HEK293 (cell line): ENCODE measurements at regions not wholly inside any gene's neighbourhood (a gene's known extent, or its start where the extent isn't known, plus 50 kb on each side); places are given as distances from the start of the nearest gene placed in this dataset.

Experiments used
- CTCF ChIA-PET: fragments of 350-600 bp; formaldehyde crosslinking; extraction: SDS; loops from one replicate; lab custom pipeline; 2021; ENCODE audit warnings: antibody characterized with exemption; lab: Yijun Ruan, JAX
- POLR2A ChIA-PET: fragments of 300-600 bp; formaldehyde crosslinking; extraction: SDS; loops from one replicate; lab custom pipeline; 2020; ENCODE audit warnings: antibody characterized with exemption, inconsistent platforms; lab: Yijun Ruan, JAX
- H3K27ac ChIP-seq: fragments of 200-500 bp; sonication (Bioruptor generic); 2 replicates; pipeline ENCODE4 v1.5.1; 2014; ENCODE audit warnings: low read depth, low read length, control low read depth, inconsistent platforms; ENCODE audit errors: extremely low read depth
- H3K36me3 ChIP-seq, 2 experiments: fragments of 200-500 bp in 1 of 2; sonication (Bioruptor generic) in 1 of 2; 1 replicate in 1 of 2; 2 replicates in 1 of 2; pipeline ENCODE4 v1.5.1; 2014 to 2017; ENCODE audit warnings: inconsistent platforms in 2 of 2, low read length in 2 of 2; ENCODE audit not compliant: control insufficient read depth in 2 of 2, insufficient read depth in 1 of 2
- H3K4me1 ChIP-seq: fragments of 200-500 bp; sonication (Bioruptor generic); 2 replicates; pipeline ENCODE4 v1.5.1; 2014; ENCODE audit warnings: mild to moderate bottlenecking, low read length, inconsistent platforms; ENCODE audit not compliant: control insufficient read depth, insufficient read depth
- H3K4me3 ChIP-seq: 2 replicates; pipeline ENCODE4 v1.5.1; 2011; ENCODE audit warnings: low read depth, mild to moderate bottlenecking, control low read depth, low read length, moderate library complexity
- H3K9me3 ChIP-seq: fragments of 200-500 bp; sonication (Bioruptor generic); 2 replicates; pipeline ENCODE4 v1.5.1; 2014; ENCODE audit warnings: low read depth, low read length, inconsistent platforms; ENCODE audit not compliant: control insufficient read depth, insufficient read depth
- GLI4 ChIP-seq: fragments of 450-650 bp; formaldehyde crosslinking; IDR thresholded peaks from 2 replicates; pipeline ENCODE4 v1.5.1; 2016; ENCODE audit warnings: missing biosample characterization, missing genetic modification characterization
- ZFP3 ChIP-seq: fragments of 450-650 bp; formaldehyde crosslinking; IDR thresholded peaks from 2 replicates; pipeline ENCODE4 v1.5.1; 2016; ENCODE audit warnings: low read depth, missing biosample characterization, missing genetic modification characterization
- ZFP69B ChIP-seq: fragments of 450-650 bp; formaldehyde crosslinking; IDR thresholded peaks from 2 replicates; pipeline ENCODE4 v1.5.1; 2016; ENCODE audit warnings: missing biosample characterization, missing genetic modification characterization
- ZIC2 ChIP-seq: fragments of 450-650 bp; formaldehyde crosslinking; IDR thresholded peaks from 2 replicates; pipeline ENCODE4 v1.5.1; 2016; ENCODE audit warnings: missing biosample characterization, missing genetic modification characterization
- ZNF132 ChIP-seq: fragments of 450-650 bp; formaldehyde crosslinking; IDR thresholded peaks from 2 replicates; pipeline ENCODE4 v1.5.1; 2017; ENCODE audit warnings: missing biosample characterization, missing genetic modification characterization, borderline replicate concordance
- ZNF155 ChIP-seq: fragments of 450-650 bp; formaldehyde crosslinking; IDR thresholded peaks from 2 replicates; pipeline ENCODE4 v1.5.1; 2016; ENCODE audit warnings: missing biosample characterization, missing genetic modification characterization
- ZNF157 ChIP-seq: fragments of 450-650 bp; formaldehyde crosslinking; IDR thresholded peaks from 2 replicates; pipeline ENCODE4 v1.5.1; 2016; ENCODE audit warnings: missing biosample characterization, missing genetic modification characterization
- ZNF175 ChIP-seq: fragments of 450-650 bp; formaldehyde crosslinking; IDR thresholded peaks from 2 replicates; pipeline ENCODE4 v1.5.1; 2016; ENCODE audit warnings: missing biosample characterization, missing genetic modification characterization
- ZNF335 ChIP-seq: fragments of 450-650 bp; formaldehyde crosslinking; conservative IDR thresholded peaks from 2 replicates; pipeline ENCODE4 v1.5.1; 2016; ENCODE audit warnings: missing biosample characterization, missing genetic modification characterization
- ZNF433 ChIP-seq: fragments of 450-650 bp; formaldehyde crosslinking; IDR thresholded peaks from 2 replicates; pipeline ENCODE4 v1.5.1; 2016; ENCODE audit warnings: missing biosample characterization, missing genetic modification characterization, low read depth
- ZNF48 ChIP-seq: fragments of 450-650 bp; formaldehyde crosslinking; IDR thresholded peaks from 2 replicates; pipeline ENCODE4 v1.5.1; 2016; ENCODE audit warnings: missing biosample characterization, missing genetic modification characterization
- ZNF529 ChIP-seq: fragments of 450-650 bp; formaldehyde crosslinking; IDR thresholded peaks from 2 replicates; pipeline ENCODE4 v1.5.1; 2017; ENCODE audit warnings: missing genetic modification characterization, missing biosample characterization; ENCODE audit not compliant: insufficient replicate concordance
- ZNF530 ChIP-seq: fragments of 450-650 bp; formaldehyde crosslinking; IDR thresholded peaks from 2 replicates; pipeline ENCODE4 v1.5.1; 2016; ENCODE audit warnings: low read depth, missing biosample characterization, missing genetic modification characterization
- ZNF660 ChIP-seq: fragments of 450-650 bp; IDR thresholded peaks from 2 replicates; pipeline ENCODE4 v1.5.1; 2018; ENCODE audit warnings: missing biosample characterization, mild to moderate bottlenecking, missing genetic modification characterization
- ZNF837 ChIP-seq: fragments of 450-650 bp; formaldehyde crosslinking; IDR thresholded peaks from 2 replicates; pipeline ENCODE4 v1.5.1; 2016; ENCODE audit warnings: missing biosample characterization, missing genetic modification characterization
- TF ChIP-seq, protein P1 (sequence below): fragments of 450-650 bp; formaldehyde crosslinking; IDR thresholded peaks from 2 replicates; pipeline ENCODE4 v1.5.1; 2016; ENCODE audit warnings: missing biosample characterization, missing genetic modification characterization
- TF ChIP-seq, protein P2 (sequence below): fragments of 450-650 bp; formaldehyde crosslinking; IDR thresholded peaks from 2 replicates; pipeline ENCODE4 v1.5.1; 2016; ENCODE audit warnings: missing biosample characterization, missing genetic modification characterization
- TF ChIP-seq, protein P3 (sequence below): fragments of 450-650 bp; formaldehyde crosslinking; IDR thresholded peaks from 2 replicates; pipeline ENCODE4 v1.5.1; 2016; ENCODE audit warnings: missing biosample characterization, missing genetic modification characterization
- TF ChIP-seq, protein P4 (sequence below): fragments of 450-650 bp; formaldehyde crosslinking; IDR thresholded peaks from 2 replicates; pipeline ENCODE4 v1.5.1; 2016; ENCODE audit warnings: missing biosample characterization, missing genetic modification characterization, low read depth

DNA sequence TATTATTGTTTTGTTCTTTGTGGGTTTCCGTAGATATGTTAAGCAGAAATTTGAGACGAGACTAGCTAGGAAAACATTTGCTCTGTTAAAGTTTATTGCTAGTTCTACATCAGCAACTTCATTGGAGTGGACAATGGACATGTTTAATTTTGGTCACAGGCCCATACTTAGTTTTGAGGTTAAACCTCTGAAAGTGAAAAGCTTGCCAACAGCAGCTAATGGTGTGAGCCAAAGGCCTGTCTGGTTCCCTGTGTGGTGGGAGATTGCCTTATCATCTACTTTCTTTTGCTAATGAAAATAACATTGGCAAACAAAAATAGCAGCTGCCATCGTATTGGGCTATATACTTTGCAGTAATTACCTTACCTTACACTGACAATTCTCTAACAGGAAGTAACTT, 388.4 kb upstream of the FZD8 start:
- POLR2A ChIA-PET: no interaction called here
- H3K4me1 ChIP-seq: no peaks in the 10 kb centered on the region
- TF ChIP-seq, protein P1, sequence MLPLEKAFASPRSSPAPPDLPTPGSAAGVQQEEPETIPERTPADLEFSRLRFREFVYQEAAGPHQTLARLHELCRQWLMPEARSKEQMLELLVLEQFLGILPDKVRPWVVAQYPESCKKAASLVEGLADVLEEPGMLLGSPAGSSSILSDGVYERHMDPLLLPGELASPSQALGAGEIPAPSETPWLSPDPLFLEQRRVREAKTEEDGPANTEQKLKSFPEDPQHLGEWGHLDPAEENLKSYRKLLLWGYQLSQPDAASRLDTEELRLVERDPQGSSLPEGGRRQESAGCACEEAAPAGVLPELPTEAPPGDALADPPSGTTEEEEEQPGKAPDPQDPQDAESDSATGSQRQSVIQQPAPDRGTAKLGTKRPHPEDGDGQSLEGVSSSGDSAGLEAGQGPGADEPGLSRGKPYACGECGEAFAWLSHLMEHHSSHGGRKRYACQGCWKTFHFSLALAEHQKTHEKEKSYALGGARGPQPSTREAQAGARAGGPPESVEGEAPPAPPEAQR: no peak
- no peak for TF ChIP-seq GLI4 (tag by site-specific recombination)
- TF ChIP-seq, protein P2, sequence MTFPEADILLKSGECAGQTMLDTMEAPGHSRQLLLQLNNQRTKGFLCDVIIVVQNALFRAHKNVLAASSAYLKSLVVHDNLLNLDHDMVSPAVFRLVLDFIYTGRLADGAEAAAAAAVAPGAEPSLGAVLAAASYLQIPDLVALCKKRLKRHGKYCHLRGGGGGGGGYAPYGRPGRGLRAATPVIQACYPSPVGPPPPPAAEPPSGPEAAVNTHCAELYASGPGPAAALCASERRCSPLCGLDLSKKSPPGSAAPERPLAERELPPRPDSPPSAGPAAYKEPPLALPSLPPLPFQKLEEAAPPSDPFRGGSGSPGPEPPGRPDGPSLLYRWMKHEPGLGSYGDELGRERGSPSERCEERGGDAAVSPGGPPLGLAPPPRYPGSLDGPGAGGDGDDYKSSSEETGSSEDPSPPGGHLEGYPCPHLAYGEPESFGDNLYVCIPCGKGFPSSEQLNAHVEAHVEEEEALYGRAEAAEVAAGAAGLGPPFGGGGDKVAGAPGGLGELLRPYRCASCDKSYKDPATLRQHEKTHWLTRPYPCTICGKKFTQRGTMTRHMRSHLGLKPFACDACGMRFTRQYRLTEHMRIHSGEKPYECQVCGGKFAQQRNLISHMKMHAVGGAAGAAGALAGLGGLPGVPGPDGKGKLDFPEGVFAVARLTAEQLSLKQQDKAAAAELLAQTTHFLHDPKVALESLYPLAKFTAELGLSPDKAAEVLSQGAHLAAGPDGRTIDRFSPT: no peak
- no peak for TF ChIP-seq ZNF433 (tag by site-specific recombination)
- no peak for TF ChIP-seq ZNF529 (tag by site-specific recombination)
- TF ChIP-seq ZNF660: no peak
- no peak for TF ChIP-seq ZNF837 (tag by site-specific recombination)
- no peak for TF ChIP-seq ZNF155 (tag by site-specific recombination)
- TF ChIP-seq, all 188 proteins: peak for 0
- Histone ChIP-seq H3K9me3 (no peaks in the 10 kb centered on the region), H3K36me3 (no peaks in the 10 kb centered on the region), H3K27ac (no peak overlapping the region), H3K4me3 (no peak overlapping the region)
- CTCF ChIA-PET: interaction anchor here (1.5 kb wide), 1 partner anchor 395 kb away, joined by 3 read pairs; no protein-coding TSS in a partner anchor

- Histone ChIP-seq H3K4me1 (no peaks in the 10 kb centered on the region), H3K4me3 (no peak overlapping the region), H3K9me3 (no peaks in the 10 kb centered on the region), H3K36me3 (no peaks in the 10 kb centered on the region), H3K27ac (no peak overlapping the region)
- ChIA-PET CTCF (no interaction called here), POLR2A (no interaction called here)
- TF ChIP-seq ZFP3 (tag by site-specific recombination): no peak
- no peak for TF ChIP-seq ZNF48 (tag by site-specific recombination)
These were observed 384.7 kb upstream of the FZD8 start for GRCh38 chr10:36026656-36027390.

DNA sequence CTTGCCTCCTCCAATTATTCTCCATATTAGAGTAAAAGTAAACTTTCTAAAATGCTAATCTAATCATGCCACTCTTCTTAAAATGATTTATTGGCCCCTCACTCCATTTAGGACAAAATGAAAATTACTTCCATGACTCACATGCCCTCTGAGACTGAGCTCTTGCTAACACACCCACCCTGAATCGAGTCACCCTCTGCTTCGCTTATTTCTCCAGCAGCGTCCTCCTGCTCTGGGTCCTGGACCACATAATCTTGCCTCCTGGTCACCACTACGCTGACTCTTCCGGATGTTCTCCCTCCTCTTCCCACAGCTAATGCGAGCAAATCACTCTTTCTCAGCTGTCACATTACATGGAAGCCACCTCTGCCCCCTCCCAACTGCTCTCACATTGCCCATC, 384.0 kb upstream of the FZD8 start:
- CTCF ChIA-PET: no interaction called here
- Histone ChIP-seq H3K36me3 (no peaks in the 10 kb centered on the region), H3K9me3 (no peaks in the 10 kb centered on the region), H3K4me3 (no peak overlapping the region), H3K27ac (no peak overlapping the region), H3K4me1 (no peaks in the 10 kb centered on the region)
- TF ChIP-seq ZNF530 (tag by site-specific recombination) (no peak), ZIC2 (tag by site-specific recombination) (no peak), ZNF157 (tag by site-specific recombination) (no peak), ZNF132 (tag by site-specific recombination) (no peak), ZFP69B (tag by site-specific recombination) (no peak), ZNF335 (tag by site-specific recombination) (no peak), ZNF175 (tag by site-specific recombination) (no peak), ZNF660 (no peak)
- TF ChIP-seq, protein P3, sequence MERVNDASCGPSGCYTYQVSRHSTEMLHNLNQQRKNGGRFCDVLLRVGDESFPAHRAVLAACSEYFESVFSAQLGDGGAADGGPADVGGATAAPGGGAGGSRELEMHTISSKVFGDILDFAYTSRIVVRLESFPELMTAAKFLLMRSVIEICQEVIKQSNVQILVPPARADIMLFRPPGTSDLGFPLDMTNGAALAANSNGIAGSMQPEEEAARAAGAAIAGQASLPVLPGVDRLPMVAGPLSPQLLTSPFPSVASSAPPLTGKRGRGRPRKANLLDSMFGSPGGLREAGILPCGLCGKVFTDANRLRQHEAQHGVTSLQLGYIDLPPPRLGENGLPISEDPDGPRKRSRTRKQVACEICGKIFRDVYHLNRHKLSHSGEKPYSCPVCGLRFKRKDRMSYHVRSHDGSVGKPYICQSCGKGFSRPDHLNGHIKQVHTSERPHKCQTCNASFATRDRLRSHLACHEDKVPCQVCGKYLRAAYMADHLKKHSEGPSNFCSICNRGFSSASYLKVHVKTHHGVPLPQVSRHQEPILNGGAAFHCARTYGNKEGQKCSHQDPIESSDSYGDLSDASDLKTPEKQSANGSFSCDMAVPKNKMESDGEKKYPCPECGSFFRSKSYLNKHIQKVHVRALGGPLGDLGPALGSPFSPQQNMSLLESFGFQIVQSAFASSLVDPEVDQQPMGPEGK (tag by site-specific recombination): no peak
- TF ChIP-seq, protein P4, sequence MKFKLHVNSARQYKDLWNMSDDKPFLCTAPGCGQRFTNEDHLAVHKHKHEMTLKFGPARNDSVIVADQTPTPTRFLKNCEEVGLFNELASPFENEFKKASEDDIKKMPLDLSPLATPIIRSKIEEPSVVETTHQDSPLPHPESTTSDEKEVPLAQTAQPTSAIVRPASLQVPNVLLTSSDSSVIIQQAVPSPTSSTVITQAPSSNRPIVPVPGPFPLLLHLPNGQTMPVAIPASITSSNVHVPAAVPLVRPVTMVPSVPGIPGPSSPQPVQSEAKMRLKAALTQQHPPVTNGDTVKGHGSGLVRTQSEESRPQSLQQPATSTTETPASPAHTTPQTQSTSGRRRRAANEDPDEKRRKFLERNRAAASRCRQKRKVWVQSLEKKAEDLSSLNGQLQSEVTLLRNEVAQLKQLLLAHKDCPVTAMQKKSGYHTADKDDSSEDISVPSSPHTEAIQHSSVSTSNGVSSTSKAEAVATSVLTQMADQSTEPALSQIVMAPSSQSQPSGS (tag by site-specific recombination): no peak
- POLR2A ChIA-PET: no interaction called here
